GM19455 (cell line): ENCODE measurements at regions not wholly inside any gene's neighbourhood (a gene's known extent, or its start where the extent isn't known, plus 50 kb on each side); places are given as distances from the start of the nearest gene placed in this dataset.
"Not testable (repeated sequence)": the region's sequence is repeated elsewhere in the genome, so short reads cannot be mapped to it uniquely, and the experiment has no call there.

Experiments used
- ATAC-seq: cut with Tn5 transposase; IDR thresholded peaks from one replicate; pipeline ENCODE4 v1.9.1; 2021; ENCODE audit not compliant: unreplicated experiment

DNA sequence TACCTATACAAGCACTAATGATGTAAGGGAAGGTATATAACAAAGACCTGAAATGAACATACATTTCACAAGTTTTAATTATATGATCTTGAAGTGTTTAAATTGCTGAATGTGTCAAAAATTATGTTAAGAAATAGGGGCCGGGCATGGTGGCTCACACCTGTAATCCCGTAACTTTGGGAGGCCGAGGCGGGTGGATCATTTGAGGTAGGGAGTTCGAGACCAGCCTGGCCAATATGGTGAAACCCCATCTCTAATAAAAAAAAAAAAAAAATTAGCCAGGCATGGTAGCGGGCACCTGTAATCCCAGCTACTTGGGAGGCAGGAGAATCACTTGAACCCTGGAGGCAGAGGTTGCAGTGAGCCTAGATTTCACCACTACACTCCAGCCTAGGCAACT is 537.4 kb upstream of the STEAP1 start:
- not testable (repeated sequence) for ATAC-seq

DNA sequence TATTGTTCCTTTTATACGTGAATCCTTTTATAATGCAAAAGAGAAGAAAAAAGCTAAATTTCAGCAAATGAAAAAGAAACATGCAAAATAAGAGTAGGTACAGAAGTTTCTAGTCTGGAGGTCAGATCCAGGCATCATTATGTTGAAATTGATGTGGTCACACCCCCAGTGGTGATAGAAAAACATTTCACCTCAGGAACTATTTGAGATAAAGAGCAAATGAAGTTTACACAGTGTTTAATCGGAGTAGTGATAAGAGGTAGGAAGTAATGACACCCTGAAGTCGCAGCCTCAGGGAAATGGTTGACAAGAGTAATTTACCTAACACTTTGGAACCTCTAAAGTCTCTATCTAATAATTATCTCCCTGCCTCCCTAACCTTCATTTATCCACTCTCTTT is 536.0 kb upstream of the STEAP1 start:
- ATAC-seq: no peak

DNA sequence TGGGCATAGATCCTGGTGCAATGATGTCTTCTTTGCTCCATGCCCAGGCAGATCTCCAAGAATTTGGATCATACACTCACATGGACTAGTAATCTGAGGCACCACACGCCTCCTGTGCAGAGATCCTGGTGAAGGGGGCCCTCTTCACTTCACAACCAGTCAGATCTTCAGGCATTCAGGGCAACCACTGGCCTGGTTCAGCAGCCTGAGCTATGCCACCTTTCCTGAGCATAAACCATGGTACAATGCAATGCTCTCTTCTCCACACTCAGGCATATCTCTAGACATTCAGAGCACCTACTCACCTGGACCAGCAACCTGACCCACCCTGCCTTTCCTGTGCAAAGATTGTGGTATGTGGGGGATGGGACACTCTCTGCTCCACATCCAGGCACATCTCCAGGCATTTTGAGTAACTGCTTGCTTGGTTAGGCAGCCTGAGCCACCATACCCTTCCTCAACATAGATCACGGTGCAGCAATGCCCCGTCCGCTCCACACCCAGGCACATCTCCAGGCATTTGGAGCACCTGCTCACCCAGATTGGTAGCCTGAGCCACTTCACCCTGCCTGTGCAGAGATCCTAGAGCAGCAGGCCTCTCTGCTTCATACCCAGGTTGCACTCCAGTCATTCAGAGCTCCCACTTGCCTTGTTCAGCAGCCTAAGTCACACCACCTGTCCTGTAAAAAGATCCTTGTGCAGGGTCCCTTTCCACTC is 532.2 kb upstream of the STEAP1 start:
- no peak for ATAC-seq

DNA sequence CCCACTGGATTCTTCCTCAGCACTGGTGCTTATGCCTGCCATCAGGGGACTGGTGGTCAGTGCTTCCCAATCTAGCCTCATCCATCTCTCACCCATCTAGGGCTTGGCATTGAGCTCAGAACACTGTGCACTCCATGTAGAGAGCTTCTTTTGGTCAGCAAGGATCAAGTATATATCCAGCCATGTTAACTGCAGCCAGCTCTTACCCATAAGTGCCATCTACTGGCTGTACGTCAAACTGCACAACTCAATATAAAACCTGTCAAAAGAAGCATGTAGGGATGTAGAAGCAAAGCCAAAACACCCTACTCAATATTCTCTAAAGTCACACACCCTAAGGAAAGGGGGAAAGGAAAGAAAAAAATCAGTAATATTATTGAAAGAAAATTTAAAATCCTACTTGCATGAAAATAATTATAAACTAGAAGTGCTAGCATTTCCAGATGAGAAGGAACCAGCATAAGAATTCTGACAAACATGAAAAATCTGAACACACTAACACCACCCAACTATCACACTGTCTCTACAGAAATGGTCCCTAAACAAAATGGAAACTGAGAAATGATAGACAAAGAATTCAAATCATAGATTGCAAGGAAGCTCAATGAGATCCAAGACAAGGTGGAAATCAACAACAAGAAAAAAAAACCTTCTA is 531.1 kb upstream of the STEAP1 start:
- peak; percentile 87 for ATAC-seq

DNA sequence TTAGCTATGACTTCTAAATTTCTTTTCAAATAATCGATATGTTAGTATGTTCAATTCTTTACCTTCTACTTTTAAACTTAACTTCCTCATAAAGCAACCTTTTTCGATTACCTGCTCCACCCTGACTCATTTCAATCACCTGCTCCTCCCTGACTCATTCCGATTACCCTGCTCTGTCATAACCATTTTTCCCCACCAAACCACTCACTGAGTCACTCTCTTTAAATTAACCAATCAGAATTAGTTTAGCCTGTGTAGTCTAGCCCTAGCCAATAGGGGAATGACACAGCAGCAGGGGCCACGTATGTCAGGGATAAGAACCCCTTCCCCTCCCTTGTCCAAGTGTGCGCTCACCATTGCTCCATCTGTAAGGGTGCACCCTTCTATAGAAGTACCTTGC is 530.1 kb upstream of the STEAP1 start:
- not testable (repeated sequence) for ATAC-seq

DNA sequence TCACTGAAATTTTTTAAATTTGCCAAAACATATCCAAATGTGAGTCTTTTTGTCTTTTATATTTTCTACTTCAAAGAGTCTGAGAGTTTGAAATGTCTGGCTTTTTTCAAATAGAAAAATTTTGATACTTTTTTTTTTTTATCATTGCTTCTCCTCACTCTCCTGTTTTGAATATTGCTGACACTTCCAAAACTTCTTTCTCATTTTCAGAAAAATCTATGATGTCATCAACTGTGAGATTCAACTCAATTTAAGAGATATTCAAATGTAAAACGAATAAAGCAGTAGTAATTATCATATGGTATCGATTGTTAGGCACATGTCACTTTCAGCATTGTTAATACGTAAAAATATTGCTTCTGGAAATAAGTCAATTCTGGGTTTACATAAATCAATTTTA is 505.8 kb upstream of the STEAP1 start:
- no peak for ATAC-seq

DNA sequence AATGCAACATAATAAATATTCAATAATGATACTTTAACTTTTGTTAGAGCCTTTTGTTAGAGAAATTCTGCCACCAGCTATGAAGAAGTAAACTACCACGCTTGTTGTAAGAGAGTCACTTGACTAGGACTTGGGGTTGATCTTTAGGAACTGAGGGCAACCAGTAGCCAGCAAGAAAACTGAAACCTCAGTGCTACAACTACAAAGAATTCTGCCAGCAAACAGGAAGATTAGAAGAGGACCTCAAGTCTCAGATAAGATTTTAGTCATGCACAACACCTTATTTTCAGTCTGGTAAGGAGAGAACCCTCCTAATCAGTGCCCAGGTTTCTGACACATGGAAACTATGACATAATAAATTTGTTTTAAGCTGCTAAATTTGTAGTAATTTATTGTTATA is 498.3 kb upstream of the STEAP1 start:
- ATAC-seq: no peak

DNA sequence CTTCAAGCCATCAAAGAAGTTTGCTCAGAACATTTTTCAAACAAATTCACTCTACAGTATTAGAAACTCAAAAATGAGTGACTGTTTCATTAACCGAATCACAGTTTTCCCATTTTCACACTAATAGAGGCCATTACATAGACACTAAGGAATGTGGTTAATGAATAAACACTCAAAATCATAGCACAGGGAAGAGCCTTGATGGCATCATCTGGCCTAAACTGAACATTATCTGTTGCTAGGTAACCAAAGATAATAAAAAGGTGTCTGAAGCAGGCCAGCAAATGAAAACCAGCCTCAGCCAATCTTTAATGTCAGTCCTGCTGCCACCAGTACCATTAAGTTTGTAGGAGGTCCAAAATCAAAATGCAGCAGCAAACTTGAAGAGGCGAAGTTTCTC is 492.4 kb upstream of the STEAP1 start:
- ATAC-seq: no peak

DNA sequence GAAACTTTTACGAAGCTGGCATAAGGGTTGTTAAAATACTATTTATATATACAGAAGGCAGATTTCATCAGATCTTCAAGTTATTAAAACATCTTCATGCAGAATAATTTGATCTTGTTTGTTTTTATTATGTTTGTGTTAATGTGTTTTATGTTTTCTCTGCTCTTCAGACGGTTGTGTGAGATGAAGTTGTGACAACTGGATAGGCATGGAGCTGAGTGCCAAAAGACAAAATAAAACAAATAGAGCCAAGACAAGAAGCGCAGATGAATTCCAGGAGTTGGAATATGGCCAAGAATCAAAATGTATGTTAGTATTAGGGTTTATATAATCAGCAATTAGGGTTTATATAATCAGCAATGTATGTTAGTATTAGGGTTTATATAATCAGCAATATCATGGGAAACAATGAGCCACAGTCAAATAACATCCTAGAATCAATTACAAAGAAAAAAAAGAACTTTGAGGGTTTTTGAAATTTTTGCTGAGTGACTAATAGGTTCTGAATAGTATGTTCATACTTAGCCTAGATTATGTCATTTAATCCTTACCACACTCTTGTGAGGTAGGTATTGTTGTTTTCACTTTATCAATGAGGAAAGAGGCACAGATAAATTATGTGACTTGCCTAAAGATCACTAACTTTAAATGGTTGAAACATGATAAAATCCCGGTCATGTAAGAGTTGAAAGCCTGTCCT is 488.0 kb upstream of the STEAP1 start:
- ATAC-seq: no peak

DNA sequence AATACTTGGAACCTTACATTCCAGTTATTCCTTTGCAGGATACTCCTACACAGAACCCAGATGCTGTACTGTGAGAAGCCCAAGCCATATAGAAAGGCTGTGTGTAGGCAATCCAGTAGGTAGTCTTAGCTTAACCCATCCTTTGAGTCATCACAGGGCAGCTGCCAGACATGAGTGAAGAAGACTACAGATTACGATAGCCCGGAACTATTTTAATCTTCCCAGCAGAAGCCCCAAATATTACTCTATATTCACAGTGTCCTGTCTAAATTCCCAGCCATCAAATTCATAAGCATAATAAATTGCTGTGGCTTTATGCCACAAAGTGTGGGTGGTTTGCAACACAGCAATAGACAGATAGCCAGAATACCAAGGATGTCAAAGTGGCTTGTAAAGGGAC is 474.1 kb upstream of the STEAP1 start:
- no peak for ATAC-seq

DNA sequence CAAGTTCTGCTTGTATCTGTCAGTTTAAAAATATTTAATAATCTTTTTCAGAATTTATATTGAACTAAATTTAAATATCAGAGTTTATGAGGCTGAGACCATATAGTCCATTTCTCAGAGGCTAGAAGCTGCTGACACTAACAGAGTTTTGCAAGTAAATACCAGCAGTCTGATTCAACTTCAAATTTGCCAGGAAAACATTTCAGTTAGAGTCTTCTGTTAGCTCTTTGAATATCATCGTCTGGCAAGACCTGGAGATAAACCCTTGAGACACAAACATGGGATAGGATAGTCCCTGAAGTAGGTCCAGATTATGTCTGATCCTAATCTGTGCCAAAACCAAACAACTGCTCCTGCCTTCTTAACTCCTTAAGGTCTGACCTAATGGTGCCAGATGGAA is 472.8 kb upstream of the STEAP1 start:
- no peak for ATAC-seq

DNA sequence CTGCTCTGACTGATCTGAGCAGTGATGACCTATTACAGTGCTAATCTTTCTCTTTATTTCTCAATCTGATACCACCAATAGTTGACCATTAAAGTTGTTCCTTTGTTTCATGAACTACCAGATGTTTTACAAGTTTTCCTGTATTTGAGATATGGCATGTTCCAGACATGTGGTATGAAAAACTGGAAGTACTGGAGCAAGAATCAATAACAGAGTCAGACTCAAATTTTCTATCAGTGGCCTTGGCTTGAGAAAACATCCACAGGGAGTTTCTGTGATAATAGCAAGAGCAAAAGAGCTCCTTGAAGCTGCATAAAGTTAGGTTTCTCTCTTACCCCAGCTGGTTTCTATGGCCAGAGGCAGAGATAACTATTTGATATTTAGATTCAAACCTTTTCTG is 469.0 kb upstream of the STEAP1 start:
- no peak for ATAC-seq

DNA sequence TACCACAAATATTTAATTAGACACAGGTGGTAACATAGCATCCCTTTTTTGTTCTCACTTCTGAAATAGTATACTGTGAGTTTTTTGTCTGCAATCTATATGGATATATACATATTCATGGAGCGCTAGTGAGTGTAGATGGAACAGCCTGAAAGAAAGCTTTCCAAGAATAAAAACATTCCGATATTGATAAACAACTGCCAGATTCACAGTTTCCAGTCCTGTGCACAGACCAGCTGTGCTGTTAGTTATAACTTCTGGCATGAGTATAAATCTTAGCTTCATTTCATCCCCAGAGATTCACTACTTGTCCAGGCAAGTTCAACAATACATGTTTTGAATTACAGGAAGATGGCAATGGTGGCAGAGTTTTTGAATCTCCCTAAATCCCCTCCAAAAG is 467.1 kb upstream of the STEAP1 start:
- ATAC-seq: no peak

DNA sequence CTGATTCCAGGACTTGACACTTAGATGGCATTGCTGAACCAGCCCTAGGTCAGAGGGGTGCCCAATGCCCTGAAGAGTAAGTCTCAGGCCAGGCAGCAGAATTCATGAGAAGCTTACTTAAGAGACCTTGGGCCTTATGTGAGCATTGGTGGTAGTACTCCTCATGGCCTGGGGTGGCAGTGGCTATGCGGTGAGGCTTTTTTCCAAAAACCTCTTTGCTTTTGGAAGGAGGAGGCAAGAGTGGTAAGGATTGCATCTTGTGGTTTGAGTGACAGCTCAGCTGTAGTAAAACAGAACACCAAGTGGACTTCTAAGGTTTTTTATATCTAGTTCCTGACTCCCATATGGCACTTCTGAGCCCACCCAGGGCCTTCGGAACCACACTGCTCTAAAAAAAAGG is 459.0 kb upstream of the STEAP1 start:
- ATAC-seq: no peak

DNA sequence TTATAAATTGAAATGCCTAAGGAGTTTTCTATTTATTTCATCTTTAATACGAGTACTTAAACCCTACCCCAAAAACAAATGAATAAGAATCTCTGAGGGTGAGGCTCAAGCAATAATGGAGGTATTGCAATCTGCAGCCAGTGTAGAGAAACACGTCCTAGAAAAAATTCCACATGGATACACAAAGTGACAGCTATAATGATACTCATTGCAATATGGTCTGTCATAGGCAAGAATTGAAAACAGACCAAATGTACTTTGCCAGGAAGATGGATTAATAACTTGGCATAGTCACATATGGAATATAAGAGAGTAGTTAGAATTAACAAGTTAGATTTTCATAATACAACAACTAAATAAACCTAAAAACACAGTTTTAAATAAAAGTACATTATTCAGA is 440.1 kb upstream of the STEAP1 start:
- ATAC-seq: no peak

DNA sequence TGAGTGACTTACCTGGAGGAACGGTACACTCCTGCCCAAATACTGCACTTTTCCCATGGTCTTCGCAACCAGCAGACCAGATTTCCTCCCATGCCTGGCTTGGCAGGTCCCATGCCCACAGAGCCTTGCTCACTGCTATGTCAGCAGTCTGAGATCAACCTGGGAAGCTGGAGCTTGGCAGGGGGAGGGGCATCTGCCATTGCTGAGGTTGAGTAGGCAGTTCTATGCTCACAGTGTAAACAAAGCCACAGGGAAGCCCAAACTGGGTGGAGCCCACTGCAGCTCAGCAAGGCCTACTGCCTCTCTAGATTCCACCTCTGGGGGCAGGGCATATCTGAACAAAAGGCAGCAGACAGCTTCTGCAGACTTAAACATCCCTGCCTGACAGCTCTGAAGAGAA is 435.3 kb upstream of the STEAP1 start:
- ATAC-seq: not testable (repeated sequence)

DNA sequence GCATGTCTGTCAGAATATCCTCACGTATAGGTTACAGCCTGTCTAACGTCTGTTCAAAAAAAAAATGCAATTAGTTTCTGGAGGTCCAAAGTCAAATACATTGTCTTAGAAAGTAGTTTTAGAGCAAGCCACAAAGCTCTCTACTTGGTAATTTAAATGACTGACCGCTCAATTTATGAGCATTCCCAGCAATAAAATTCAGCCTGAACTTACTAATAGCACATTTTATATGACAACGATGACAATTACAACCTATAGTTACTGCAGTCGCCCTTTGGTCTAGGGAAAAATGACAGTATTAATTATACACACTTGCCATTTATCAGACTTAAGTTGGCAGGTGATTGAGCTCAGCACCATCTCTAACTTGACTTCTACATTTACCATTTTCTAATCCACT is 425.8 kb upstream of the STEAP1 start:
- no peak for ATAC-seq

DNA sequence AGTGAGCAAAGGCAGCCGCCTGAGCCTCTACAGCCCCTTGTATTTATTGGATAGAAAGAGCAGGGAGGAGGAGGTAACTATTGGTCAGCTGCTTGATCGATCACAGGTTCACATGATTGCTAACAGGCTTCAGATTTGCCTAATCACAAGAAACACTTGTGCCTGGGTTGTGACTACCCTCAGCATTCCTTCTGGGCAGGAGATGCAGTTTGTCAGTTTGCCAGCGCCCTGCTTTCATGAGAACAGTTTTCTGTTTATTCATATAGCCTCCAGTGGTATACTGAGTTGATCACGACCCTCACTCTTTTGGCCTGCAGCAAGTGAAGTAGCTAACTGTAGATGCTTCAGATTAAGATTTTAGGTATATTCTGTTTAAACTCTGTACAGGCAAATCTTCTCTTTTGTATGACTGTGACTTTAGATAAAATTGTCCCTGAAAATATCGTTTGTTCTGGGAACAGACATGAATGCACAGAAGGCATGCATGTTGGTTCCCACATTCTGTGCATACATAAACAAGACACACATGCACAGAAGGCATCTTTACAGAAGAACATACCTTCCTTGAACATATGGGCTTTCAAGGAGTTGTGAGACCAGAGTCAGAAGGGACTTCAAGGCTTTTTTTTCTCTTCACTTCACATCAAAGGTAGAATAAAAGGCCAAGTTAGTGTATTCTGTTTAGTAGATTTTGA is 422.4 kb upstream of the STEAP1 start:
- ATAC-seq: no peak

DNA sequence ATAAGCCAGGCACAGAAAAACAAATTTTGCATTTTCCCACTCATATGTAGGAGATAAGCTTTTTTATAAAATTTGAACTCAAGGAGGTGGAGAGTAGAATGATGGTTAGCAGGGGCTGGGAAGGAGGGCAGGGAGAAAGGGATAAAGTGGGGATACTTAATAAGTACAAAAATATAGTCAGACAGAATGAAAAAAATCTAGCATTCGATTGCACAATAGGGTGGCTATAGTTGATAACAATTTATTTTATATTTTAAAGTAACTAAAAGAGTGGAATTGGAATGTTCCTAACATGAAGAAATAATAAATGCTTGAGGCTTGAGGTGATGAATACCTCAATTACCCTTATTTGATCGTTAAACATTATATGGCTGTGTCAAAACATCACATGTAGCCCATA is 415.7 kb upstream of the STEAP1 start:
- no peak for ATAC-seq

DNA sequence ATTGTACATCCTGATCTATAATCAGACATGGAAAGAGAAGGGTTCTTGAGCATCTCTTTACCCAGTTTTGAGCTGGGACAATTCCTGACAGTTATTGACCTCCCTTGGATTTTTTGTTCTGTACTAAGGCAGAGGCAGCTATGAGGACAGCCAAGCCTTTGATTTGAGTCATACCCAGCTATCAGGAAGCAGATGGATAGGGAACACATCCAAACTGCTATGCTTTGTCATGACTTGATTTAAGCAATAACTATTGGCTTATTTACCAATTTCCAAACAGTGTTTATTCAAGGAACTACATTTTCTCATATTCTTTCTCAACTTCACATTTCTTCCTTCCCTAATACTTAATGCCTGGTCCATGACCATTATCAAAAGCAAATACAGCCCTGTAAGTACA is 396.4 kb upstream of the STEAP1 start:
- ATAC-seq: no peak

DNA sequence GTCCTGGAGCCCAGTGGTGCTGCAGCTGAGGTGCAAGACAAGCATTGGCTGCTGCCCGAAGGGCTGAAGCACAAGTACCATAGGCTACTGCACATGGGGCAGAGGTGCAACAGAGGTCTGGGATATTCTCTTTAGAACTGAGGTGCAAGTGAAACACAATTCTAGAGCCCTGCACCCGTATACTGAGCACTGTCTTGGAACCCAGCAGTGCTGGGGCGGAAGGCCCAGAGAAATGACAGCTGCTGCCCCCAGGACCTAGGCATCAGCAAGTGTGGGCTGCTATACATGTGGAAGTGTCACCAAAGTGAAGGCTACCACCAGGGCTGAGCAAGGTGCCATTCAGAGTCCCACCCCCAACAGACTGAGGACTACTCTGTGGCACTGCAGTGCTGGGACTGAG is 393.6 kb upstream of the STEAP1 start:
- ATAC-seq: no peak

DNA sequence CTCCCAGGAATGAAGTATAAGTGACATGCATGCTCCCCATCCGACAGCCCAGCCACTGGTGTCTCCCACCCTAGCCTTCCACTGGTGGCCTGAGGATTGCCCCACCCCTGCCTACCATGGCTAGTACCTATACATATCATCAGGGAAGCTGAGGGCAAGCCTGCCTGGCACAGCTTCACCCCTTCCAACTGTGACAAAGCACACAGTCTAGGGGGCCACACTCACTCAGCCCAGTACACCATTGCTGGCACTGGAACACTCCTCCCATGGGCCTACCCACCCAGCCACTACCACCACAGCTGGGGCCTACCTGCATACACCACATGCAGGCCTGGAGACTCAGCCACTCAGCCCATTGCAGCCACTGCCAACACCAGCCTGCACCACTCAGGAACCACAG is 393.1 kb upstream of the STEAP1 start:
- no peak for ATAC-seq
